ENCODE measurements at regions not wholly inside any gene's neighbourhood (a gene's known extent, or its start where the extent isn't known, plus 50 kb on each side); places are given as distances from the start of the nearest gene placed in this dataset.

- DNase-seq (ENCODE audit: low read depth in 1 of 2, low spot score in 1 of 2), result no peak
Observed at GRCh38 chr9:79006546-79006945, 565.2 kb upstream of the TLE4 start.

GRCh38 chr9:79007701-79008483 lies 563.9 kb upstream of the TLE4 start:
- no peak for DNase-seq (ENCODE audit: low read depth in 1 of 2, low spot score in 1 of 2)

DNA sequence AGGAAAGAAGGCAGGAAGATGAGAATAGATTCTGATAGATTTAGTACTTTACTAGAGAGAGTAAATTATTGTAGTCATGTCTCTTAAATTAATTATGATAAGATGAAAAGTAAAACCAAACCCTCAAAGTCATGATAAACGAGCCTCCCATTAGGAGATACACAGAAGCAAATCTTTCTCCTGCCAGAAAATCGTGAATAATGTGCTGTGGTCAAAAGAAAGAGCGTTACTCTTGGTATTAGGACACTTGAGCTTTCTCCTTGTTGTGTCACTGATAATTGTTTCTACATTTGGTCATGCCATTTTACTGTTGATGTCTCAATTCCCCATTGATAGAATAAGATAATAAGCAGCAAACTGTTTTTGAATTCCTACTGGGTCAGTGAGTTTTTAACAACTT lies 562.8 kb upstream of the TLE4 start:
- no peak for DNase-seq (ENCODE audit: low read depth in 1 of 2, low spot score in 1 of 2)

- DNase-seq (ENCODE audit: low read depth in 1 of 2, low spot score in 1 of 2), result no peak
Observed at GRCh38 chr9:79011461-79011860, 560.3 kb upstream of the TLE4 start.

DNA sequence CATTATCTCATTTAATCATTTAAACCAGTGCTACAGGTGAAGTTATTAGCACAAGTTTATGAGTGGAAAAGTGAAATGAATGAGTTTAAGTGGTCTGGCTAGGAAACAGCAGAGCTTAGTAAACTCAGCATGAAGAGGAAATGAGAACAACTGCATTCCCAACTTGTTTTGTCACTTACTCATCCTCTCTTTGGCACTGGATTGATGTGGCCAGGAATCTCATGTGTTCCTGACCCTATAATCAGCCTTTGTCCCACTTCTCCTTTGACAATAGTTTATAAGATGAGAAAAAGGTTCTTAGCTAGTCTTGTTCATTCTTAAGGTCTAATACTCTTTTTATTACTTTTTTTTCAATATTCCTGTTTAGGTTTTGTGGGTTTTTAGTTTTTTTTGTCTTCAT lies 559.2 kb upstream of the TLE4 start:
- DNase-seq (ENCODE audit: low read depth in 1 of 2, low spot score in 1 of 2), result no peak

DNA sequence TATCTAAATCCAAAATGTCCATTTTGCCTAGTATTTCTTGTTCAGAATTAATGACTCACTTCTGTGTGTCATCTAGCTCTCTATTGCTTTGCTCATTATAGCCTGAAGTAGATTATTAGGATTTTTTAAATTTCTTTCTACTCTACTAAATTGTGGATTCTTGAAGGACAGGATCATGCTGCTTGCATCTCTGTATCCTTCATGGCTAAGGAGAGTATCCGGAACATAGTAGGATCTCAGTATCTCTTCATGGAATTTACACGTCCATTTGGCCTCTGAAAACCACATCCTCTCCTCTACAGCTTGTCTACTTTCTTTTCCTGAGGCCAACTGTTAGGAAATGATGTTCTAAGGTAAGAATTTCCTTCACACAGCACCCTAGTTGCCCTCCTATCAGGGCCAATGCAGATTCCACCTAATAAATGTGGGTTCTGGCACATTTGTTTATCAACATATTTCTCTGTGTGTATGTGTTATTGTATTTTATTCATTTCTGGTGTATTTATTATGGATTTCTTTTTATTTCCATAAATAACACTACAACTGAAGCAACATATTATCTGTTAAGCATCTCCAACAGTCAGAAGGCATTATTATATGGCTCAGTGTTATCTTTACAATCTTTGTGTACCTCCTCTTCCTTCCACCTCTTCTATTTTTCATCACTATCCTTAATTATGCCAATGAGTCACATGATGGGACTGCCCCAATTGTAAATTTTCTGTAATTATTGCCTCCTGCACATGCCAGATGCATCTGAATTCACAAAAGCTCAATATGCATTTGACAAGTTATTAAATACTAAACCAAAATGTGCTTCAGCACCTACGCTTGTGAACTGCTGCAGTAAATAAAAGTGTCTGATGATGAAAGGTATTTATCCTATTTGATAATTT lies 557.8 kb upstream of the TLE4 start:
- DNase-seq (ENCODE audit: low read depth in 1 of 2, low spot score in 1 of 2), result no peak

DNA sequence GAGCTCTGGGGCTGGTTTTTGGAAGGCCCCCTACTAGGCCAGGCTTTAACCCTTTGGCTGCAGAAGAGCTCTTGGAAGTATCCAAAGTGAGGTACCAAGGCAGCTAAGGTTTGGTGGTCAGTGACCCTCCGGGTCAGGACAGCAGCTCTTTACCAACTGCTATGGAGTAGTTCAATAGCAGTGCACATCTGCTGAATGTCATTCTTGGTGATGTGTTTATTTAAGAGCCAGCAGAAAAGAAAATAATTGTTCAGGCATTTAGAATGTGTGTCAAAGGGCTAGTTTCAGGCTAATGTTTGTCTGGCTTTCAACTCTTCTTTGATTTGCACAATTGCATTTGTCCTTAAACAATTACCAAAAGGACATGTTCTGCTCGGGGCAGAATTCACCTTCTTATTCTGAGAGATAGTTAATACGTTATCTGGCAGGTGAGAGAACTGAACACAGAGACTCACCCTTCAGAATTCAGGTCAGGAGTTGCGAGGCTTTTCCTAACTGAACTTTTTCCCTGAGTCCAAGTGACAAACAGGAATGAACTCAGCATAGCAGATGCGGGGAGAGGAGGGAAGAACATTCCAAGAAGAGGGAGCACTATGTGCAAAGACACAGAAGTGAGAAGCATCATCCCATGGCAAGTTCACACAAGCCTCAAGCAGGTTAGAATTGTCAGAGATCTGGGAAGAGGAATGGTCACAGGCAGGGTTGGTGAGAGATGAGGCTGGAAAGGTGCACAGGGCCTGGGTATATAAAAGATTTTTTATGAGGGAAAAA lies 556.7 kb upstream of the TLE4 start:
- DNase-seq (ENCODE audit: low read depth in 1 of 2, low spot score in 1 of 2), result no peak

GRCh38 chr9:79015951-79016350 lies 555.8 kb upstream of the TLE4 start:
- DNase-seq (ENCODE audit: low read depth in 1 of 2, low spot score in 1 of 2), result no peak

DNA sequence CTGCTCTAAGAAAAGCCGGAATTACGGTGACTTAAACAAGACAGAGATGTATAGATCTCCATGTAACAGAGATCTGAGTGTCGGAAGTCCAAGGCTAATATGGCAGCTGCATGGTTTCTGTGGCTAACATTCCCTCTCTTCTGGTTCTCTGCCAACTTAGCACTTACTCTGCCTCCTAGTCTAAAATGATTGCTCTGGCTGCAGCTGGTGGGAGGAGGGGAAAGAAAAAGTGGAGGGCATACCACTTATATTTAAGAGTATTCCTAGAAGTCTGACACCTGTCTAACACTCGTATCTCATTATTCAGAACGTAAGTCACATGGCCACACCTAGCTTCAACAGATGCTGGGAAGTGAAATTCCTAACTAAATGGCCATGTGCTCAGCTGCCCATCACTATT lies 551.5 kb upstream of the TLE4 start:
- no peak for DNase-seq (ENCODE audit: low read depth in 1 of 2, low spot score in 1 of 2)

GRCh38 chr9:79021084-79021483 lies 550.7 kb upstream of the TLE4 start:
- DNase-seq (ENCODE audit: low read depth in 1 of 2, low spot score in 1 of 2), result no peak

- no peak for DNase-seq (ENCODE audit: low read depth in 1 of 2, low spot score in 1 of 2)
Observed at GRCh38 chr9:79023134-79023580, 548.6 kb upstream of the TLE4 start.

DNA sequence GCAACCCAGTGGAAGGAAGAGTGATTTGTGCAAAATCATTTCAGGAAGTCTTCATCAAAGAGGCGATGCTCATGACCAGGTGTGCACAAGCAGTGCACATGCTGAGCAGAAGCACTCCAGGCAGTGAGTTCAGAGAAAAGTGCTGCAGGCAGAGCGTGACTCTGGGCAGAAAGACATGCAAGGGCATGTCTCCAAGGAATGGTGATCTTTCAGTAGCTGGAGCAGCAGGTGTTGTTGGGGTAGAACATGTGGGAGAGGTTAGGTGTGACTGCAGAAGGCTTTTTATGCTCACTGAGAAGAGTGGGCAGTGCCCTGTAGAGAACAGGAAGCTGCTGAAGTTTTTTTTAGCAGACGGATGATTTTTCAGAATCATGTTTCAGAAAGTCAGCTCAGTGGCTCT lies 545.4 kb upstream of the TLE4 start:
- DNase-seq (ENCODE audit: low read depth in 1 of 2, low spot score in 1 of 2), result no peak

DNA sequence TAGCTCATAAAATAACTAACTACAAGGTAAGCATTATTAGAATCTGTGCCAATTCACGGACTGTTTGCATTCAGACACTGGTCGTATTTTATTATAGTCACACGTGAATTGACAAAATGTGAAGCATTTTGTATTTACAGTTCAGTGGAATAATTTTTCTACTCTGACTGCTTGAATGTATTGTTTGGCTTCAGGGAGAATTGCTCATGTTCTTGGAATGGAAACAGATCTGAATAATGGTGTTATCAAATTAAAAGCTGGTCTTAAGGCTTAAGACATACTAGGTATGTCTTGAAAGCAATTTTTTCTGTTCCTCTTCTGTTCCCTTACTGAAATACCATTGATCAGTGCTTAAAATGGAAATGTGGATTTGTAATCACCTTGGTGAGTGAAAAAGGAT lies 543.7 kb upstream of the TLE4 start:
- no peak for DNase-seq (ENCODE audit: low read depth in 1 of 2, low spot score in 1 of 2)

- no peak for DNase-seq (ENCODE audit: low read depth in 1 of 2, low spot score in 1 of 2)
Observed at GRCh38 chr9:79034583-79034982, 537.2 kb upstream of the TLE4 start.

DNA sequence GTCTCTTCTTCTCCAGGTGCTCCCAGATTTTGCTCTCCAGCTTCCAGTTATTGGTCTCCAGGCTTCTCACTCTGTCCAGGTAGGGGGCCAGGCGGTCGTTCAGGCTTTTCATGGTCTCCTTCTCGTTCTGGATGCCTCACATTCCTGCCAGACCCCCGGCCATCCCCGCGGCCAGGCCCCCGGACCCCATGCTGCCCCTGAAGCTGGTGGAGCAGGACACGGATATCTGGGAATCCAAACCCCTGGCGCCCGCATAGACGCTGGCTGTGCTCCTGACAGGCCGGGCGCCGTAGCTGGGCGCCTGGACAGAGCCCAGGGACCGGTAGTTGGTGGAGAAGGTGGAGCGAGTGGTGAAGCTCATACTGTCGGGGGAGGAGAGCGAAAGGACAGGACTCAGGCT lies 534.4 kb upstream of the TLE4 start:
- DNase-seq (ENCODE audit: low read depth in 1 of 2, low spot score in 1 of 2), result no peak

GRCh38 chr9:79040671-79041070 lies 531.1 kb upstream of the TLE4 start:
- no peak for DNase-seq (ENCODE audit: low read depth in 1 of 2, low spot score in 1 of 2)

GRCh38 chr9:79041266-79041665 lies 530.5 kb upstream of the TLE4 start:
- no peak for DNase-seq (ENCODE audit: low read depth in 1 of 2, low spot score in 1 of 2)

GRCh38 chr9:79043916-79044315 lies 527.8 kb upstream of the TLE4 start:
- DNase-seq (ENCODE audit: low read depth in 1 of 2, low spot score in 1 of 2), result no peak

DNA sequence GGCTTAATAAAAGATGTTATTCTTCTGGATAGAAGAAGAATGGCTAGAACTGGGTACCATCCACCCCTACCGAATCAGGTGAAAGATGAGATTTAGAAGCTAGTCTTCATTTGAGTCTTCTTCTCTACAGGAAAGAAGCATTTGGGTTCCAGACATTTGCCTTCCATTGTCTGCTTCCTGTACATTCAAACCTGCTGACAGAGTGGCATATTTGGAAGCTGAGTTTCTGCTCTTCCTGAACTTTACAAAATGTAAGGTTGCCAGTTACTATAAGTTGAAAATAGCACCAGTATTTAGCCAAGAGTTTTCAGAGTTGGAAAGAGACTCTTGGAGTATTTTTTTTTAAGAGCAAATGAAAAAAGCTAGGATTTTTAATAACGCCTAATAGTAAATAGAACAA lies 525.4 kb upstream of the TLE4 start:
- no peak for DNase-seq (ENCODE audit: low read depth in 1 of 2, low spot score in 1 of 2)

DNA sequence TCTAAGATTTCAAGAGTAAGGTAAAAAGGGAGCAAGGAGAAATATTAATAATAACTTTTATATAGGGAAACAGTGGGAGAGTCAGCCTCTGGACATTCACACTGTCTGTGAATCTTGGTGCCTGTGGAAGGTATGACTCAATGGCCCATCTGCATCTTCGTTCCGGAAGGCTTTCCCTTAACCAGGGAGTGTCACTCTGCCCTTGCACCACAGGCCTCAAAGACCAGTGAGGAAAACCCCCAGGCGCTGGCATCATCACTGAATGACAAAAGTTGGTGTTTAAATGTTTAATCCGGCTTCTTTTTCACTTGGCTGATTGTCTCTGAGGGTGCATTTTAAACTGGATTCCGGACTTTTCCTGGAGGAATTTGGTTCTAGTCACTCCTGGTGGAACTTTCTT lies 522.4 kb upstream of the TLE4 start:
- DNase-seq (ENCODE audit: low read depth in 1 of 2, low spot score in 1 of 2), result no peak

GRCh38 chr9:79053598-79053997 lies 518.2 kb upstream of the TLE4 start:
- no peak for DNase-seq (ENCODE audit: low read depth in 1 of 2, low spot score in 1 of 2)

DNA sequence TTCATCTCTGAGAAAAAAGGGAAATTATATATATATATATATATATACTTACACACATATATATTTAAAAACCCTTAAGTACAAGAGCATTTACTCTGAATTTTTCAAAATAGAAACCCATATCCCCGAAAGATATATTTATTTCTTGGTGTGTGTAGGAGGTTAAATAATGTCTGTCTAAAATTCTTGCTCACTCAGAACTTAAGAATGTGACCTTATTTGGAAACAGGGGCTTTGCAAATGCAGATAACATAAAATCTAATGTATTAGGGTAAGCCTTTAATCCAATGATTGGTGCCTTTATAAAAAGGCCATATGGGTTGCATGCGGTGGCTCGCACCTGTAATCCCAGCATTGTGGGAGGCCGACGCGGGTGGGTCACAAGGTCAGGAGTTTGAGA lies 517.3 kb upstream of the TLE4 start:
- DNase-seq (ENCODE audit: low read depth in 1 of 2, low spot score in 1 of 2), result no peak

Measured in activated CD4-positive, alpha-beta T cell treated with anti-CD3 and anti-CD28 coated beads, Interleukin-2, amount 50 U/mL, for 24 hours (primary cell).